CD4-positive, CD25-positive, alpha-beta regulatory T cell (primary cell): ENCODE measurements at regions not wholly inside any gene's neighbourhood (a gene's known extent, or its start where the extent isn't known, plus 50 kb on each side); places are given as distances from the start of the nearest gene placed in this dataset.
"Not testable (repeated sequence)": the region's sequence is repeated elsewhere in the genome, so short reads cannot be mapped to it uniquely, and the experiment has no call there.

Experiments
- ATAC-seq, 2 donors: fragments of 150-1000 bp; cut with Tn5 transposase; one replicate each; pipeline ENCODE4 v1.10.0; 2021; ENCODE audit warnings: low read depth in 2 of 2, moderate number of reproducible peaks in 2 of 2, moderate library complexity in 1 of 2
- DNase-seq, 3 donors: peaks; one replicate each; pipeline versions ENCODE4 v3.0.0 to v3.0.0-alpha.2; 2012 to 2022; ENCODE audit warnings: mixed read lengths in 1 of 3
- H3K27ac ChIP-seq: one replicate; pipeline ENCODE4 v1.7.0; 2013; ENCODE audit warnings: mild to moderate bottlenecking, low read length; ENCODE audit not compliant: insufficient read depth, poor library complexity, severe bottlenecking
- H3K27me3 ChIP-seq: one replicate; pipeline ENCODE4 v1.7.0; 2013; ENCODE audit warnings: low read length; ENCODE audit not compliant: control insufficient read depth, insufficient read depth
- H3K36me3 ChIP-seq: one replicate; pipeline ENCODE4 v1.7.0; 2013; ENCODE audit warnings: mild to moderate bottlenecking, low read length, moderate library complexity; ENCODE audit not compliant: control insufficient read depth, insufficient read depth
- H3K4me1 ChIP-seq: 2 replicates; pipeline ENCODE4 v1.7.0; 2013; ENCODE audit warnings: mild to moderate bottlenecking, low read length; ENCODE audit not compliant: insufficient read depth, control insufficient read depth, poor library complexity, severe bottlenecking
- H3K4me3 ChIP-seq: one replicate; pipeline ENCODE4 v1.7.0; 2013; ENCODE audit warnings: low read depth, mild to moderate bottlenecking, low read length, moderate library complexity
- H3K9me3 ChIP-seq, 2 experiments: 1 replicate in 1 of 2; 2 replicates in 1 of 2; pipeline ENCODE4 v1.7.0; 2013; ENCODE audit warnings: low read length in 2 of 2, mild to moderate bottlenecking in 1 of 2, moderate library complexity in 1 of 2; ENCODE audit not compliant: control insufficient read depth in 2 of 2
- H3K27ac Mint-ChIP-seq, 3 donors: one replicate each; pipeline ENCODE4 v1.8.0; 2020 to 2022; ENCODE audit warnings: mild to moderate bottlenecking in 3 of 3, mixed read lengths in 3 of 3, moderate library complexity in 2 of 3
- H3K27me3 Mint-ChIP-seq: one replicate; pipeline ENCODE4 v1.8.0; 2022; ENCODE audit warnings: mild to moderate bottlenecking, mixed read lengths
- H3K36me3 Mint-ChIP-seq: one replicate; pipeline ENCODE4 v1.8.0; 2020; ENCODE audit warnings: mixed read lengths
- H3K4me1 Mint-ChIP-seq, 4 donors: one replicate each; pipeline ENCODE4 v1.8.0; 2020 to 2022; ENCODE audit warnings: mixed read lengths in 4 of 4, mild to moderate bottlenecking in 1 of 4
- H3K4me3 Mint-ChIP-seq, 4 donors: one replicate each; pipeline ENCODE4 v1.8.0; 2020 to 2022; ENCODE audit warnings: mild to moderate bottlenecking in 4 of 4, mixed read lengths in 4 of 4, moderate library complexity in 3 of 4
- H3K9me3 Mint-ChIP-seq, 7 donors: one replicate each; pipeline ENCODE4 v1.8.0; 2020 to 2022; ENCODE audit warnings: mixed read lengths in 7 of 7, mild to moderate bottlenecking in 3 of 7, moderate library complexity in 2 of 7

DNA sequence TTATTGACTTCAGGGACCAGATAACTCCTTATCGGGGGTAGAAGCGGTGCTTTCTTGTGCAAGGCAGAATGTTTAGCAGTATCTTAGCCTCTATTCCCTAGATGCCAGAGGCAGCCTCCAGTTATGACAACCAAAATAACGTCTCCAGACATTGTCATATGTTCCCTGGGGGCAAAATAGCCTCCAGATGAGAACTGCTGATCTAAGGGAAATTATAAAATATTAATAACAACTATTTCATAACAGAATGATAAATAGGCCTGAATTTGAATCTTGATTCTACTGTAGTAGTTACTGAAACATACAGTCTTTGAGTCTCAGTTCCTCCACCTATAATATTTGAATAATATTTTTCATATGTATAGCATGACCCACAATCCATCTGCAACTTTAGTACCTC lies 1431.3 kb downstream of the ZPLD1 start:
- H3K36me3 Mint-ChIP-seq, result no peaks in the 10 kb centered on the region
- Histone ChIP-seq H3K27me3 (no peaks in the 10 kb centered on the region), H3K36me3 (no peaks in the 10 kb centered on the region), H3K9me3 (no peaks in the 10 kb centered on the region), H3K27ac (no peak overlapping the region), H3K4me3 (no peak overlapping the region), H3K4me1 (no peaks in the 10 kb centered on the region)
- peaks cover 3 to 10% (median 7%) of the 10 kb centered on the region in 7 donors for H3K9me3 Mint-ChIP-seq
- no peak for DNase-seq
- no peak overlapping the region for H3K4me3 Mint-ChIP-seq
- H3K27ac Mint-ChIP-seq, result no peak overlapping the region
- H3K4me1 Mint-ChIP-seq, result no peaks in the 10 kb centered on the region
- no peaks in the 10 kb centered on the region for H3K27me3 Mint-ChIP-seq
- no peak for ATAC-seq

DNA sequence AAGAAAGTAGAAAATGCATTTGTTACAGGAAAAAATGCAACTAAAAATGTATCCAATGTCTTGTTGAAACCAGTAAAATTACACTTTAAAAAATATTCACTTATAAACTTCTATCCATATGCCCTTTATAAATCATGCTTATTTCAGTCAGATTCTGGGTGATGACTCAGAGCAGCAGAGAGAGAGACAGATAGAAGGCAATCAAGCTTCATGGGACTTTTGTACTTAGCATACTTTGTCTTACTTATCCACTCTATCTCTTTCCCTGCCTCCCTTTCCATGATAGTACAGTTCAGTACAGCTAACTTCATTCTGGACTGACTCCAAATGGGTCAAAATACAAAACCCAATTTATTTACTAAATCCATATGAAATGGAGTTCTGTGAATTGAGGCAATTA lies 1438.2 kb downstream of the ZPLD1 start:
- DNase-seq (no peak), ATAC-seq (no peak)
- H3K4me1 ChIP-seq, result no peaks in the 10 kb centered on the region
- Mint-ChIP-seq H3K27me3 (no peaks in the 10 kb centered on the region), H3K4me3 (no peak overlapping the region), H3K9me3 (peaks cover 2 to 6% (median 4%) of the 10 kb centered on the region in 7 donors), H3K36me3 (no peaks in the 10 kb centered on the region), H3K4me1 (no peaks in the 10 kb centered on the region), H3K27ac (no peak overlapping the region)
- no peak overlapping the region for H3K27ac ChIP-seq
- no peaks in the 10 kb centered on the region for H3K27me3 ChIP-seq
- no peak overlapping the region for H3K4me3 ChIP-seq
- H3K36me3 ChIP-seq, result no peaks in the 10 kb centered on the region
- no peaks in the 10 kb centered on the region for H3K9me3 ChIP-seq

DNA sequence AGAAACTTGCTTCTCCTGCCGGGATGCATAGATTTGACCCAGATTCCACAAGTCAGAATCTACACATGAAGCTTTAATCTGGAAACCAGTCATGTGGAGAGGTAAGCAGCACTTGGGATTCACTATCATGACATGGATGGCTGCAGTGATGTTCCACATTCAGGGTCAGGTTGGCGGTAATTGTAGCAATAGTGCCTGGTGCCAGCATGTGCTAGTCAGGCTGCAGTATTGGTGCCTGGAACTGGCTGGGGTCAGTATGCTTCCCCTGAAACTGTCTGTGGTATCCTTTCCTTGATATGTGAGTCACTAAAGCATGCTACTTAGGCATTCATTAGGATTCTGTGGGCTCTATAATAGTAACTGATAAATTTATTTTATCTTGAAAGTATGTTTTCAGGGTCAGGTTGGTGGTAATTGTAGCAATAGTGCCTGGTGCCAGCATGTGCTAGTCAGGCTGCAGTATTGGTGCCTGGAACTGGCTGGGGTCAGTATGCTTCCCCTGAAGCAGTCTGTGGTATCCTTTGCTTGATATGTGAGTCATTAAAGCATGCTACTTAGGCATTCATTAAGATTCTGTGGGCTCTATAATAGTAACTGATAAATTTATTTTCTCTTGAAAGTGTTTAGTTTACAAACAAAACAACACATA lies 1439.2 kb downstream of the ZPLD1 start:
- Mint-ChIP-seq H3K4me1 (no peaks in the 10 kb centered on the region), H3K27me3 (no peaks in the 10 kb centered on the region), H3K4me3 (no peak overlapping the region), H3K9me3 (peaks cover 2 to 10% (median 3%) of the 10 kb centered on the region in 7 donors), H3K27ac (no peak overlapping the region), H3K36me3 (no peaks in the 10 kb centered on the region)
- DNase-seq, result no peak
- Histone ChIP-seq H3K27ac (no peak overlapping the region), H3K4me3 (no peak overlapping the region), H3K9me3 (no peaks in the 10 kb centered on the region), H3K27me3 (no peaks in the 10 kb centered on the region), H3K4me1 (no peaks in the 10 kb centered on the region), H3K36me3 (no peaks in the 10 kb centered on the region)
- ATAC-seq, result no peak

DNA sequence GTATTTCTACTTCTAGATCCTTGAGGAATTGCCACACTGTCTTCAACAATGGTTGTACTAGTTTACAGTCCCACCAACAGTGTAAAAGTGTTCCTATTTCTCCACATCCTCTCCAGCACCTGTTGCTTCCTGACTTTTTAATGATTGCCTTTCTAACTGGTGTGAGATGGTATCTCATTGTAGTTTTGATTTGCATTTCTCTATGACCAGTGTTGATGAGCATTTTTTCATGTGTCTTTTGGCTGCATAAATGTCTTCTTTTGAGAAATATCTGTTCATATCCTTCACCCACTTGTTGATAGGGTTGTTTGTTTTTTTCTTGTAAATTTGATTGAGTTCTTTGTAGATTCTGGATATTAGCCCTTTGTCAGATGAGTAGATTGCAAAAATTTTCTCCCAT lies 1447.0 kb downstream of the ZPLD1 start:
- H3K4me1 Mint-ChIP-seq, H3K4me3 Mint-ChIP-seq, H3K4me1 ChIP-seq, H3K36me3 ChIP-seq, H3K27ac Mint-ChIP-seq, DNase-seq, ATAC-seq, H3K4me3 ChIP-seq, H3K9me3 Mint-ChIP-seq, H3K9me3 ChIP-seq, H3K27me3 Mint-ChIP-seq, H3K27ac ChIP-seq, H3K36me3 Mint-ChIP-seq, H3K27me3 ChIP-seq: not testable (repeated sequence)

DNA sequence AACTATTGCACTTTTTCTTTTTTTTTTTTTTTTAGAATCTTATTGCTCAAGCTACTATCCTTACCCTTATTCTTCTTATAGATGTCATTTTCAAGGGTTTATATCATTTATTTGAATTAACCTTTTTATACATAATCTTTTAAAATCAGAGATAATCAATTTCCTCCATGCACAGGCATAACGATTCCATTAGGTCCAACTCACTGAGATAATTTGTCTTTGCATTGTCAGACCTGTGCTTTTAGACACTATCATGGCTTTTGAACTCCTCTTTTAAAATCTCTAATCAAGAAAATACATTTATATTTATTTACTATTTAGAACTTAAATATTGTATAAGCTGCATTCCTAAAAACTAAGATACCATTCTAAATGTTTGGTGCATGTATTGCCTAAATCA lies 1454.9 kb downstream of the ZPLD1 start:
- Mint-ChIP-seq H3K4me1 (no peaks in the 10 kb centered on the region), H3K9me3 (peaks cover 0 to 6% (median 0%) of the 10 kb centered on the region in 7 donors), H3K27ac (no peak overlapping the region), H3K36me3 (no peaks in the 10 kb centered on the region), H3K27me3 (no peaks in the 10 kb centered on the region), H3K4me3 (no peak overlapping the region)
- no peak overlapping the region for H3K4me3 ChIP-seq
- no peak overlapping the region for H3K27ac ChIP-seq
- H3K4me1 ChIP-seq, result no peaks in the 10 kb centered on the region
- H3K27me3 ChIP-seq, result no peaks in the 10 kb centered on the region
- no peaks in the 10 kb centered on the region for H3K36me3 ChIP-seq
- no peaks in the 10 kb centered on the region for H3K9me3 ChIP-seq
- DNase-seq (no peak), ATAC-seq (no peak)

DNA sequence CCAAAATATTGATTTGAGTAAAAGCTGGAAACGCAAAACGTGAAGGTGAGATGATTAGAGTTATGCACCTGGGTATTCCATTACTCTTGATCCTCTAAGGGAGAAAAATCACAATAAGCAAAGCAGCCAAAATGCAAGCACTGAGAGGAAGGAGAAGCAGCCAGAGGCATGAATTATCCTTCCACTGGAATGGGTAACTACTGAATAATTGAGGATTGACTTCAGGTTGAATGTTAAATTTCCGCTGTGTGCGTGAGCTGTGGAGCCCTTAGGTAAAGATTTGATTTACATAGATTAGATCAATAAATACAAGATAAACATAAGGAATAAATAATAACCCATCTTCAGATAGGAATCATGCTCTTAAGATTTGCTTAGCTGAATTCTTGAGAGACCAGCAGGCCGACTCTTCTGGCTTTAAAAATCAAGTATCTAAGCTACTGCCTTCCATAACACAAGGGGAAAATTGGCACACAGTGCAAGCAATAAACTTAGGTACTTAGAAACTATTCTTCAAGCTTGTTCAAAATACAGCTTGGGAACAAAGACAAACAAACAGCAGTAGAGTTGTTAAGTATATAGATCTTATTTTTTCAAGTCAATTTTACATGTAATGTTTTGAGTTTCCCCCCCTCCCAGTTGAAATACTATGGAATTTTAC lies 1459.5 kb downstream of the ZPLD1 start:
- no peak for DNase-seq
- Histone ChIP-seq H3K36me3 (no peaks in the 10 kb centered on the region), H3K27me3 (no peaks in the 10 kb centered on the region), H3K4me3 (no peak overlapping the region), H3K4me1 (no peaks in the 10 kb centered on the region), H3K27ac (no peak overlapping the region), H3K9me3 (no peaks in the 10 kb centered on the region)
- peaks cover 0 to 6% (median 1%) of the 10 kb centered on the region in 7 donors for H3K9me3 Mint-ChIP-seq
- H3K36me3 Mint-ChIP-seq, result no peaks in the 10 kb centered on the region
- ATAC-seq, result no peak
- no peaks in the 10 kb centered on the region for H3K4me1 Mint-ChIP-seq
- H3K27ac Mint-ChIP-seq, result no peak overlapping the region
- no peak overlapping the region for H3K4me3 Mint-ChIP-seq
- H3K27me3 Mint-ChIP-seq, result no peaks in the 10 kb centered on the region

DNA sequence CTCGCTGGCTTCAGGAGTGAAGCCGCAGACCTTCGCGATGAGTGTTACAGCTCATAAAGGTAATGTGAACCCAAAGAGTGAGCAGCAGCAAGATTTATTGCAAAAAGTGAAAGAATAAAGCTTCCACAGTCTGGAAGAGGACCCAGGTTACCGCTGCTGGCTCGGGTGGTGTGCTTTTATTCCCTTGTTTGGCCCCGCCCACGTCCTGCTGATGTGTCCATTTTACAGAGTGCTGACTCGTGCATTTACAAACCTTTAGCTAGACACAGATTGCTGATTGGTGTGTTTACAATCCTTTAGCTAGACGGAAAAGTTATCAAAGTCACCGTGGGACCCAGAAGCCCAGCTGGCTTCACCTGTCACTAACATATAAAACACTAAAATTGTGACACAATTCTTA lies 1464.5 kb downstream of the ZPLD1 start:
- H3K9me3 Mint-ChIP-seq, result peaks cover 3 to 5% (median 4%) of the 10 kb centered on the region in 7 donors
- no peaks in the 10 kb centered on the region for H3K36me3 ChIP-seq
- H3K4me1 Mint-ChIP-seq, result no peaks in the 10 kb centered on the region
- ATAC-seq (no peak), DNase-seq (no peak)
- H3K27ac Mint-ChIP-seq, result no peak overlapping the region
- H3K4me3 Mint-ChIP-seq, result no peak overlapping the region
- no peak overlapping the region for H3K4me3 ChIP-seq
- H3K27ac ChIP-seq, result no peak overlapping the region
- H3K36me3 Mint-ChIP-seq, result no peaks in the 10 kb centered on the region
- H3K4me1 ChIP-seq, result no peaks in the 10 kb centered on the region
- H3K27me3 ChIP-seq, result no peaks in the 10 kb centered on the region
- no peaks in the 10 kb centered on the region for H3K27me3 Mint-ChIP-seq
- no peaks in the 10 kb centered on the region for H3K9me3 ChIP-seq

DNA sequence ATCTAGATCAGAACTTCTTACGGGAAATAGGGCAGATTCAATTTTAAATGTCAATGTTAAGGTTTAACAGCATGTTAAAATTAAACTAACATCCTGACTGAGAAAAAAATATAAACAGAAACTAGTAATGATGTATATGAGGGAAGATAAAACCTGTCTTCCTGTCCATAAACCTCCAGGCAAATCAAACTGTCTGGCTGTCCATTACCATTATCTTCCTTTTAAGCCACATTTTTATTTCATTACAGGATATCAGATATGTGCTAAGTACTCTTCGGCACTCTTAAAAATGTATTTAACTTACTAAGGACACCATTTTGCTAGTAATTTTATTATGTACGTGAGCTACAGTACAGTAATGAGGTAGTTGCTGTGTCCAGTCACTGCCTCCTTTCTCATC lies 1461.7 kb upstream of the ALCAM start:
- no peaks in the 10 kb centered on the region for H3K27me3 Mint-ChIP-seq
- H3K27ac Mint-ChIP-seq, result no peak overlapping the region
- Histone ChIP-seq H3K27me3 (no peaks in the 10 kb centered on the region), H3K36me3 (no peaks in the 10 kb centered on the region), H3K27ac (no peak overlapping the region), H3K4me3 (no peak overlapping the region), H3K9me3 (no peaks in the 10 kb centered on the region), H3K4me1 (no peaks in the 10 kb centered on the region)
- no peaks in the 10 kb centered on the region for H3K36me3 Mint-ChIP-seq
- no peak for ATAC-seq
- H3K4me3 Mint-ChIP-seq, result no peak overlapping the region
- H3K4me1 Mint-ChIP-seq, result no peaks in the 10 kb centered on the region
- DNase-seq, result no peak
- H3K9me3 Mint-ChIP-seq, result peaks cover 0 to 4% (median 2%) of the 10 kb centered on the region in 7 donors
